MG63 (cell line): ENCODE measurements at regions not wholly inside any gene's neighbourhood (a gene's known extent, or its start where the extent isn't known, plus 50 kb on each side); places are given as distances from the start of the nearest gene placed in this dataset.
"Not testable (repeated sequence)": the region's sequence is repeated elsewhere in the genome, so short reads cannot be mapped to it uniquely, and the experiment has no call there.

Experiments used
- DNase-seq: peaks from one replicate; pipeline ENCODE4 v3.0.0-alpha.2; 2020
- H3K27me3 ChIP-seq: fragments of 250-450 bp; sonication (Bioruptor Pico); 2 replicates; pipeline ENCODE4 v1.5.1; 2020; ENCODE audit warnings: mild to moderate bottlenecking, moderate library complexity
- H3K36me3 ChIP-seq: fragments of 250-450 bp; sonication (Bioruptor Pico); 2 replicates; pipeline ENCODE4 v1.5.1; 2020; ENCODE audit warnings: mild to moderate bottlenecking, moderate library complexity
- H3K4me3 ChIP-seq: fragments of 250-450 bp; sonication (Bioruptor Pico); 2 replicates; pipeline ENCODE4 v1.5.1; 2020; ENCODE audit warnings: mild to moderate bottlenecking, moderate library complexity
- H3K9me3 ChIP-seq: fragments of 250-450 bp; sonication (Bioruptor Pico); 2 replicates; pipeline ENCODE4 v1.5.1; 2020; ENCODE audit warnings: mild to moderate bottlenecking, moderate library complexity

- Histone ChIP-seq H3K9me3 (peaks cover 6% of the 10 kb centered on the region), H3K27me3 (no peaks in the 10 kb centered on the region)
- no peak for DNase-seq
These were observed 75.6 kb downstream of the XCL2 start for GRCh38 chr1:168468042-168468809.

DNA sequence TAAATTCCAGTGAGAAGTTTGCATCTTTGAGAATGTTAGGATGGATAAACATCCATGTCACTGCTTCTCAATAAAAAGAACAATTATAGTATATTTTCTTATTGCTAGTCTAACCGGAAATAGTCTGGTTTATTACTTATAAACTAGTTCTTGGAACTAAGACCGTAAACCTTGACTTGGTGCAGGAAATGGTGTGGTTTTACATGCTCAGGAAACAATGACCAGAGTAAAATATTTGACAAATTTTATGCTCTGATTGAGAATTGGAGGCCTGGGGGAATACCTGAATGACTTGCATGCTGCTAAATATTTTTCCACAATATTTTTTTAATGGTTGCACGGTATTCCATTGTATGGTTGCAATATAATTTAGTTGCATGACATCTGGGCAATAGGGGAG is 76.3 kb downstream of the XCL2 start:
- H3K4me3 ChIP-seq = no peak overlapping the region
- no peaks in the 10 kb centered on the region for H3K27me3 ChIP-seq
- no peak for DNase-seq

More at GRCh38 chr1:168468042-168468809, 75.6 kb downstream of the XCL2 start:
- Histone ChIP-seq H3K36me3 (no peaks in the 10 kb centered on the region), H3K4me3 (no peak overlapping the region)

GRCh38 chr1:168466714-168467131 is 77.1 kb downstream of the XCL2 start:
- H3K36me3 ChIP-seq = no peaks in the 10 kb centered on the region
- DNase-seq = no peak
- no peaks in the 10 kb centered on the region for H3K27me3 ChIP-seq
- H3K9me3 ChIP-seq = no peaks in the 10 kb centered on the region; the same call in 1 of the 2 replicates
- no peak overlapping the region for H3K4me3 ChIP-seq

More for the DNA sequence above, 76.3 kb downstream of the XCL2 start:
- Histone ChIP-seq H3K36me3 (no peaks in the 10 kb centered on the region), H3K9me3 (peaks cover 3% of the 10 kb centered on the region)

- Histone ChIP-seq H3K36me3 (no peaks in the 10 kb centered on the region), H3K4me3 (no peak overlapping the region), H3K27me3 (no peaks in the 10 kb centered on the region), H3K9me3 (peaks cover 5% of the 10 kb centered on the region; the same call in 1 of the 2 replicates)
- DNase-seq = no peak
These were observed 77.6 kb downstream of the XCL2 start for GRCh38 chr1:168466092-168466713.

GRCh38 chr1:168461108-168461507 is 82.7 kb downstream of the XCL2 start:
- not testable (repeated sequence) for DNase-seq, H3K27me3 ChIP-seq, H3K4me3 ChIP-seq, H3K36me3 ChIP-seq
- peaks cover 16% of the 10 kb centered on the region for H3K9me3 ChIP-seq

DNA sequence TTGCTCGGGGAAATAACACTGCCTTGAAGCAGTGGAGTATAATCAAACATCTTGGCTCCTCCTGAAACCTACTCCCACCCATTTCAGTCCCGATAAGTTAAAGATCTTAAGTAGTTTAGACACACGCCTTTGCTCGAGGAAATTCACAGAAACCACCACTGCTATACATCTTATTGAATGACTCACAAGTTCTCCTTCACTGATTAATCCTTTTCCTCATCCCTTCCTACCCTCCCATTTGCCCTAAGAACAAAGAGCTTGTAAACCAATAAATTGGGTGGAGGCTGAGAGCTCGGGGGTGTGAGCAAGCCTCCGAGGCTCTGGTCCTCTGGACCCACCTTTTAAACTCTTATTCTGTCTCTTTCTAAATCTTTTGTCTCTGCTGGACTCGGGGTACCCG is 86.5 kb downstream of the XCL2 start:
- H3K9me3 ChIP-seq = peaks cover 26% of the 10 kb centered on the region
- not testable (repeated sequence) for H3K27me3 ChIP-seq, DNase-seq

GRCh38 chr1:168455764-168456163 is 88.0 kb downstream of the XCL2 start:
- no peak overlapping the region for H3K4me3 ChIP-seq
- H3K9me3 ChIP-seq = peaks cover 20% of the 10 kb centered on the region; the same call in 1 of the 2 replicates
- H3K27me3 ChIP-seq = no peaks in the 10 kb centered on the region
- DNase-seq = no peak
- H3K36me3 ChIP-seq = no peaks in the 10 kb centered on the region

More for the DNA sequence above, 86.5 kb downstream of the XCL2 start:
- not testable (repeated sequence) for H3K4me3 ChIP-seq, H3K36me3 ChIP-seq

GRCh38 chr1:168454211-168454815 is 89.5 kb downstream of the XCL2 start:
- no peak overlapping the region for H3K4me3 ChIP-seq
- H3K27me3 ChIP-seq = no peaks in the 10 kb centered on the region
- peaks cover 18% of the 10 kb centered on the region; the same call in 1 of the 2 replicates for H3K9me3 ChIP-seq
- no peaks in the 10 kb centered on the region for H3K36me3 ChIP-seq
- DNase-seq = no peak

GRCh38 chr1:168453056-168453455 is 90.7 kb downstream of the XCL2 start:
- Histone ChIP-seq H3K36me3 (no peaks in the 10 kb centered on the region), H3K27me3 (no peaks in the 10 kb centered on the region), H3K9me3 (peaks cover 14% of the 10 kb centered on the region; the same call in 1 of the 2 replicates), H3K4me3 (no peak overlapping the region)
- DNase-seq = no peak

GRCh38 chr1:168452329-168452728 is 91.5 kb downstream of the XCL2 start:
- Histone ChIP-seq H3K36me3 (no peaks in the 10 kb centered on the region), H3K27me3 (no peaks in the 10 kb centered on the region), H3K4me3 (no peak overlapping the region), H3K9me3 (peaks cover 13% of the 10 kb centered on the region; the same call in 1 of the 2 replicates)
- DNase-seq = no peak

DNA sequence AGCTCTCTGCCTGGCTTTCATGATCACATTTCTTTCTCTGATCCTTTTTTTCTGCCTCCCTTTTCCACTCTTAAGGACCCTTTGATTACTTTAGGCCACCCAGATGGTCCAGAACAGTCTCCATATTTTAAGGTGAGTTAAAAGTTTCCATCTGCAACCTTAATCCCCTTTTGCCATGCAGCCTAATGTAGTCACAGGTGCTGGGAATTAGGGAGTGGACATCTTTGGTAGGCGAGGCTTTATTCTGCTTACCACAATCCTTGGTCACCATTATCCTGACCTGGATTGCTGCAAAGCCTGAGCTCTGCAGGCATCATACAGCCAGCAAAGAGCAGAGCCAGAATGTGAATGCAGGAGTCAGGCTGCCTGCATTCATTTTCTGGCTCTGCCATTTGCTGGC is 95.9 kb downstream of the XCL2 start:
- Histone ChIP-seq H3K27me3 (peaks cover 3% of the 10 kb centered on the region; the same call in 1 of the 2 replicates), H3K36me3 (no peaks in the 10 kb centered on the region), H3K4me3 (no peak overlapping the region), H3K9me3 (peaks cover 8% of the 10 kb centered on the region; the same call in 1 of the 2 replicates)
- DNase-seq = no peak

DNA sequence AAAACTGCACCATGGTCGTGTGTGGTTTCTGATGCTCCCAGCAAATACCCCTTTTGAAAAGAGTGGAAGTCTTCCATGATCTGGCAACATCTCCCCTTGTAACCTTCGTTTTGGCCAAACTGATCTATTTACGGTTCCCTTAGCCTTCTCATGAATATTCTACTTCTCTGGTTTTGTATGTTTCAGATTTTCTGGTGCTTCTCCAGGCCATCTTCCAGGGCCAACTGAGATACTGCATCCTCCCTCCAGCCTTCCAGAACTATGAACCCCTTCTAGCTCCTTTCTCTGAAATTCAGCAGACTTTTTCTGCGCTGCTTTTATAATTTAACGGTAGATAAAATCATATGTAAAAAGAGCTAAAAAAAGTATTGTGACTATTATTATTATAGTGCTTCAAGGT is 97.7 kb downstream of the XCL2 start:
- DNase-seq = no peak
- Histone ChIP-seq H3K4me3 (no peak overlapping the region), H3K27me3 (peaks cover 3% of the 10 kb centered on the region; the same call in 1 of the 2 replicates), H3K9me3 (no peaks in the 10 kb centered on the region), H3K36me3 (no peaks in the 10 kb centered on the region)

- Histone ChIP-seq H3K27me3 (peaks cover 3% of the 10 kb centered on the region; the same call in 1 of the 2 replicates), H3K36me3 (no peaks in the 10 kb centered on the region), H3K9me3 (no peaks in the 10 kb centered on the region), H3K4me3 (no peak overlapping the region)
- DNase-seq = no peak
These were observed 99.9 kb downstream of the XCL2 start for GRCh38 chr1:168443899-168444298.

DNA sequence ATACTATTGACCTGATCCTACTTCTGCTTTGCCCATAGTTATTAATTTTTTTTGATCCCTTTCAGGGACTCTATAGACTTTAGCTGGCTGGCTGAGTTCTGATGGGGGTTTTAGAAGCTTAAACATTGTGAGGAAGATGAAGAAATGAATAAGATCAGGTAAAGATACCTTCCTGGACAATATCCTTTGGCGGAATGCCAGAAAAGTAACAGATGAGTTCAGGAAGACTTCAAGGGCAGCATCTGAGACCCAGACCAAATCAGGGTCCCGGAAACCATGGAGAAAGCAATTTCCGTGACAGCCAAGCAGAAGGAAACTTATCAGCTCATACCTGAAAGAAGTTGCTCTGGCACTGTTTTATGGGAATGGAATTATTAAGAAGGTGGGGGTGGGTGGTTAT is 100.4 kb downstream of the XCL2 start:
- H3K9me3 ChIP-seq = no peaks in the 10 kb centered on the region

GRCh38 chr1:168442931-168443330 is 100.9 kb downstream of the XCL2 start:
- H3K4me3 ChIP-seq = no peak overlapping the region
- no peak for DNase-seq
- H3K36me3 ChIP-seq = no peaks in the 10 kb centered on the region
- no peaks in the 10 kb centered on the region for H3K9me3 ChIP-seq
- peaks cover 3% of the 10 kb centered on the region; the same call in 1 of the 2 replicates for H3K27me3 ChIP-seq

More for the DNA sequence above, 100.4 kb downstream of the XCL2 start:
- H3K27me3 ChIP-seq = peaks cover 3% of the 10 kb centered on the region; the same call in 1 of the 2 replicates
- DNase-seq = no peak
- no peaks in the 10 kb centered on the region for H3K36me3 ChIP-seq
- no peak overlapping the region for H3K4me3 ChIP-seq

- H3K4me3 ChIP-seq = no peak overlapping the region
- DNase-seq = no peak
- H3K36me3 ChIP-seq = no peaks in the 10 kb centered on the region
- no peaks in the 10 kb centered on the region; the same call in 1 of the 2 replicates for H3K27me3 ChIP-seq
- no peaks in the 10 kb centered on the region for H3K9me3 ChIP-seq
These were observed 102.1 kb downstream of the XCL2 start for GRCh38 chr1:168441745-168442144.
